Right lung (tissue), 2 donors: ENCODE measurements at regions not wholly inside any gene's neighbourhood (a gene's known extent, or its start where the extent isn't known, plus 50 kb on each side); places are given as distances from the start of the nearest gene placed in this dataset.
A peak's percentile ranks its signal among the peaks of the same experiment; 100 is the strongest.
"Not testable (repeated sequence)": the region's sequence is repeated elsewhere in the genome, so short reads cannot be mapped to it uniquely, and the experiment has no call there.

ENCODE experiments used
- DNase-seq, 2 donors: peaks; one replicate each; pipeline ENCODE4 v3.0.0-alpha.2; 2013

- DNase-seq = no peak
Observed at GRCh38 chr13:54705738-54706137, 1677.1 kb downstream of the OLFM4 start.

- peak; percentile 24 to 25 for DNase-seq
Observed at GRCh38 chr13:54706336-54706735, 1677.7 kb downstream of the OLFM4 start.

DNA sequence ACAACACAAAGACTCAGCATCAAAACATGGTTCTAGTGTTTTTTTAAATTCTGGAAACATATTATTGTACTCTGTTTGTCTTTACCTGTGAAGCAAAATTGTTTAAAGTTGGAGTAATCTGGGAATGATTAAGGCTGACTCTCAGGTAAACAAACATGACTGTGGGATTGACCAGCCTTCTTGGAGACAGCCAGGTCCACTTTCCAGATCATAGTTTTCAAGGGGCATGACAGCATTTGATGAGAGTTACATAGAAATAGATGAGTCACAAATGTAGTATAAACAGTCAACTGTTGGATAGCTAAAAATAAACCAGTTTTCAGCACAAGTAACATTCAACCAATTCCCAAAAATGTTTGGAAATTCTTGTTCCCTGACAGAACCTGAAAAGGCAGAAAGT, 1680.9 kb downstream of the OLFM4 start:
- DNase-seq = no peak

DNA sequence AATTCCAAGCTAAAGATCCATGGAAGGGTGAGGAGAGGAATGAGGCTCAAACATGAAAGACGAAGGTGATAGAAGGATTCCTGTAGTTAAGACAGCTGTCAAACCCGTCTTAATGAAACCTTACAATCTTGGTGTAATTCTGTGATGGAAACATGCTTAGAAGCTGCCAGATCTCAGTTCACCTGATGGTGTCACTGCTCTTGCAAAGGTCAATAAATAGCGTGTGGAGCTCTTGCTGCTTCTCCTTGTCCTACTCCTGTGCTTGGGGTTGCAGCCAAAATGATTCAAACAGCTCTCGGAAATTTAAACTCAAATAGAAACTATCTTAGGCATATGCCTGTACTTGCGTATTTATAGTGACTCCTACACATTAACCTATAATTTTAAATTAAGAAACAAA, 1705.0 kb downstream of the OLFM4 start:
- no peak for DNase-seq

DNA sequence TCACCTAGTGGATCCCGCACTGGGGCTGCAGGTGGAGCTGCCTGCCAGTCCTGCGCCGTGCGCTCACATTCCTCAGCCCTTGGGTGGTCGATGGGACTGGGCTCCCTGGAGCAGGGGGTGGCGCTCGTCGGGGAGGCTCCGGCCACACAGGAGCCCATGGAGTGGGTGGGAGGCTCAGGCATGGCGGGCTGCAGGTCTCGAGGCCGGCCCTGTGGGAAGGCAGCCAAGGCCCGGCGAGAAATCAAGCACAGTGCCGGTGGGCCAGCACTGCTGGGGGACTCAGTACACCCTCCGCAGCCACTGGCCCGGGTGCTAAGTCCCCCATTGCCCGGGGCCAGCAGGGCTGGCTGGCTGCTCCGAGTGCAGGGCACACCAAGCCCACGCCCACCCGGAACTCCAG, 1708.6 kb downstream of the OLFM4 start:
- not testable (repeated sequence) for DNase-seq

DNA sequence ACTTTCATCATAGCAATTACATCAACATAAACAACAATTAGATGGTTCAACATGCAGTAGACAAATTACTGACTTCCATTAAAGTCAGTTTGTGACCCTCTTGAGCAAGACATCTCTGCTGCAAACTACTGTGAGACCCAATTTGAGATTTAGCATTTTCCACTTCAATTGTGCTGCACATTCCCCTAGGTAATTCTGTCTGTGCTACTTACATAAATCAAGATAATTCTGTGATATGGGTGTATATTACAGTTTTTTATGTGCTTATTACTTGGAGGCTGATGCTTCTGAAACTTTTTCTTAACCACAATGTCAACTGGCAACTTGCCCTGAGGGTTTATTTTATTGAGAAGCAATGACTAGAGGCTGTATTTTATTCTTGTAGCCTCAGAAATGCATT, 1714.4 kb downstream of the OLFM4 start:
- DNase-seq = no peak

DNA sequence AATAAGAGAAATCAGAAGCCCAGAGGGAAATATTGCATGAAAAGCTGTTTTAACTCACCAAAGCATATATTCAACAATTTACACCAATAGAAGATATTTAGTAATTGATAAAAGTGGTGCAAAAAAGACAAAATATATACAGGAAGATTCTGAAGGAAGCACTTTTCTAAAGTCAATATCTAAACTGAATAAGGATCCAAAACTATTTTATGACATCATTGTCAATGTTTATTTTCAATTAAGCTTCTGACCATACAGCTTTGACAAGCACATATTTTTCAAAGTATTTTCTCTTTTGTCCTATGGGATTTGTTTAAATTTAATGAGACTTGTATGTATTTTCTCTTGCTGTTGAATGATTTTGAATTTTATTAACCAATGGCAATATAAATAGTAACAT, 1716.1 kb downstream of the OLFM4 start:
- no peak for DNase-seq

- DNase-seq = no peak
Observed at GRCh38 chr13:54750521-54750920, 1721.9 kb downstream of the OLFM4 start.

- DNase-seq = no peak
Observed at GRCh38 chr13:54758795-54759194, 1730.2 kb downstream of the OLFM4 start.

DNA sequence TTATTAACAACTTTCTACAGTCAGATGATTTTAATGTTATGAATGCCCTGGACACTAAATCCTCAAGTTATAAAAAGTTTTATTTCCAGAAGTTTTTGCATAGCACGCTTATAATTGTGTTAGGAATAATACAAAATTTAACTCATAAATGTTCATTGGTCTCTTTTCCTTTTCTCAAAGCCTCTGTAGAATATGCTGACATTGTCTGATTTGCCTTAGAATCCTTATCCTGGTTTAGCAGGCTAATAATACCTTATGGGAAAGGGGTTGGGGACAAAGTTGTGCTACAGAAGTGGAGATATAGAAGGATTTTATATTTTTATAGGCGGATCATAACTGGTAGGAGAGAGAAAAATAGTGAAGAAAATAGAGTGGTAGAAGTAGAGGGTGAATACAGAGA, 1739.6 kb downstream of the OLFM4 start:
- DNase-seq = no peak

- no peak for DNase-seq
Observed at GRCh38 chr13:54775501-54776191, 1747.0 kb downstream of the OLFM4 start.

- no peak for DNase-seq
Observed at GRCh38 chr13:54787754-54788153, 1759.1 kb downstream of the OLFM4 start.

DNA sequence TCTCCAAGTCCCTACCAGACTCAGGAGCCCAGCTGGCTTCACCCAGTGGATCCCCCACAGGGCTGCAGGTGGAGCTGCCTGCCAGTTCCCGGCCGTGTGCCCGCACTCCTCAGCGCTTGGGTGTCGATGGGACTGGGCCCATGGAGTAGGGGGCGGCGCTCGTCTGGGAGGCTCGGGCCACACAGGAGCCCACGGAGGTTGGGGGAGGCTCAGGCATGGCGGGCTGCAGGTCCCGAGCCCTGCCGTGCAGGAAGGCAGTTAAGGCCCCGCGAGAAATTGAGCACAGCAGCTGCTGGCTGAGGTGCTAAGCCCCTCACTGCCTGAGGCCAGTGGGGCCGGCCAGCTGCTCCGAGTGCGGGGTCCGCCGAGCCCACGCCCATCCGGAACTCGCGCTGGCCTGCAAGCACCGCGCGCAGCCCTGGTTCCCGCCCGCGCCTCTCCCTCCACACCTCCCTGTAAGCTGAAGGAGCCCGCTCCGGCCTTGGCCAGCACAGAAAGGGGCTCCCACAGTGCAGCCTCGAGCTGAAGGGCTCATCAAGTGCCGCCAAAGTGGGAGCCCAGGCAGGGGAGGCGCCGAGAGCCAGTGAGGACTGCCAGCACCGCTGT, 1771.1 kb downstream of the OLFM4 start:
- no peak for DNase-seq

- DNase-seq = no peak
Observed at GRCh38 chr13:54802226-54802625, 1773.6 kb downstream of the OLFM4 start.

DNA sequence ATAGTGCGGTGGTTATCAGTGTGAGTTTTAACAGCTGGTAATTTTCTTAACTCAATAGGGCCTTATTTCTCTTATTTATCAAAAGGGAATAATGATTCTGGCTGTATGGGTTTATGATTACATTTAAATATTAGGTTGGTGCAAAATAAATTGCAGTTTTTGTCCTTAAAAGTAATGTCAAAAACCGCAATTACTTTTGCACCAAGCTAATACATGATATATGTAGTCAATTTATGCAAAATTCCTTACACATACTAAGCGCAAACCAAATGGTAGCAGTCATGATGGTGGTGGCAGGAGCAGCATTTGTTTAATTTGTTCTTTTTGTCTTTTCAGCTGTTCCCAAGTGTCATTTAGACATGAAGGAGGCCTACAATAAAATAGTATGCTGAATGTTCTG, 1777.1 kb downstream of the OLFM4 start:
- no peak for DNase-seq

GRCh38 chr13:54821938-54822470, 1793.4 kb downstream of the OLFM4 start:
- DNase-seq = peak in 1 of 2 donors; percentile 2

DNA sequence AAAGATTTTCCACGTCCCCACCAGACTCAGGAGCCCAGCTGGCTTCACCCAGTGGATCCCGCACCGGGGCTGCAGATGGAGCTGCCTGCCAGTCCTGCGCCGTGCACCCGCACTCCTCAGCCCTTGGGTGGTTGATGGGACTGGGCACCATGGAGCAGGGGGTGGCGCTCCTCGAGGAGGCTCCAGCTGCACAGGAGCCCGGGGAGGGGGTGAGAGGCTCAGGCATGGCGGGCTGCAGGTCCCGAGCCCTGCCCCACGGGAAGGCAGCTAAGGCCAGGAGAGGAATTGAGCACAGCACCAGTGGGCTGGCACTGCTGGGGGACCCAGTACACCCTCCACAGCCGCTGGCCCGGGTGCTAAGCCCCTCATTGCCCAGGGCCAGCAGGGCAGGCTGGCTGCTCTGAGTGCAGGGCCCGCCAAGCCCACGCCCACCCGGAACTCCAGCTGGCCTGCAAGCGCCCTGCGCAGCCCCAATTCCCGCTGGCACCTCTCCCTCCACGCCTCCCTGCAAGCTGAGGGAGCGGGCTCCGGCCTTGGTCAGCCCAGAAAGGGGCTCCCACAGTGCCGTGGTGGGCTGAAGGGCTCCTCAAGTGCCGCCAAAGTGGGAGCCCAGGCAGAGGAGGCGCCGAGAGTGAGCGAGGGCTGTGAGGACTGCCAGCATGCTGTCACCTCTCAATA, 1800.9 kb downstream of the OLFM4 start:
- not testable (repeated sequence) for DNase-seq

DNA sequence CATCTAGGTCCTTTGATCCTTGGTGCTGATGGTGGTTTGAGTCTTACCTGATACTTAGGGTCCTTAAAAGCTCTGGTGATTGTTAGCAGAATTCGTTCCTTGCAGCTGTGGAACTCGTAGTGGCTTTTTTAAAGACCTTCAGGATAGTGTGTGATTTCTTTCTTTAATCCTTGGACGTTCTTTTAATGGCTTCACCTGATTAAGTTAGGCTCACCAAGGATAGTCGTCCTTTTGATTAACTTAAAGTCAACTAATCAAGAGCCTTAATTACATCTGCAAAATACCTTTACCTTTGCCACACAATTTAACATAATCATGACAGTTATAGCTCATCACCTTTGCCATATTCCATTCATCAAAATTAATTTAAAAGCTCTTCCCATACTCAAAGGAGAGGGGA, 1807.7 kb downstream of the OLFM4 start:
- DNase-seq = no peak

DNA sequence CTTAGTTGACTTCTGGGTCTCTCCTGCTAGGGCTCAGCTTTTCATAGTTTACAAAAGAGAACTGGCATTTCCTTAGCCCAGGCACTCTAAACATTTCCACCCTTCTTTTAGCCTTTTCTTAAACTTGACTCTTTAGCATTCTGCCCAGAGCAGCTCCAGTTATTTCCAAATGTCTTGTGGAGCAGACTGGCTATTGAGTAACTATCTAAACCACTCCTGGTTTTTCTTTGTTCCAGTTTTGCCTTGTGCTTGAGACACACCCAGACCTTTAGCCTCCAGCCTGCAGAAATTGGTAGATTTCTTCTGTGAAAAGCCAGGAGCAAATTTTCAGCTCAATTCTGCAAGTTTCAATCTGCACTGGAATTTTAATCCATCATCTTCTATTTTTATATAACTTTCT, 1813.1 kb downstream of the OLFM4 start:
- no peak for DNase-seq

DNA sequence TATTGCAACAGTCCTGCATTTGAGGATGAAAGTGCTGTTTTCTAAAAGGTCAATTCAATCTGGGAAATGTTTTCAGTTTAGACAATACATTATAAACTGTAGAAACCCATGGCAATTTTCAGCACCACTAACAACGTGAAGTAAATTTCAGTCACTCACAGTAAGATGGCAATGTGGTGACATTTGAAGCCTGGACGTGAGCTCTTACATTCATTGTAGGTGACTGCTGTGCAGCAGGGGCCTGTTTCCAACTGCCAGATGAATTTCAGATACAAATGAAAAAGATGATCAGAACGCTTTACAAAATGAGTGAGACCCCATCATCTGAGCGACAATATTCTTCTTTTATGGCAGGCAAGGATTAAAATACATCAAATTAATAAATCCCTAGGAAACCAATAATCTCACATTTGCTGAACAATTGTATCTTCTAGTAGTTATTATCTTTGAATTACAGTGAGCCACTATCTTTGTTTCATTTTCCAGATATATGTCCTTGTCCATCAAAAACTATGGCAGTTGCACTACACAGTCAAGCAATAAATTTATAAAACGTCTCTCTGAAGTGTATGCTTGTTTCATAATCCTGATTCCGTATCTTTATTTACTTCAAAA, 1816.8 kb downstream of the OLFM4 start:
- no peak for DNase-seq

DNA sequence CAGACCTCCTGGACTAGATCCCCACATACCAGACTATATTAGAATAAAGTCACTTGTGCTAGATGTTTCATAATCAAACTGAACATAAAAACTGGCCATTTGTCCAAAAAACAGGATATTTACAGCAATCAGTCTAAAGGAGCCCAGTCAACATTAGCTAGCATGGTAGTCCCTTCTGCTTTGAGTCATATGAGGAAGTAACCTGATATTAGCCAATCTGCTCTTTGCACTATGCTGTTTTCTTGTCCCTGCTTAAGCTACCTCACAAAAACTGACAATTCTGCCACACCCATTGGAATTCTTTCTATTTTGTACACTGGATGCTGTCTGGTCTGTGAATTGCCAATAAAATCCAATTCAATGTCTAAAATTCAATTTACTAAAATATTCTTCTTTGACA, 1824.2 kb downstream of the OLFM4 start:
- DNase-seq = no peak

DNA sequence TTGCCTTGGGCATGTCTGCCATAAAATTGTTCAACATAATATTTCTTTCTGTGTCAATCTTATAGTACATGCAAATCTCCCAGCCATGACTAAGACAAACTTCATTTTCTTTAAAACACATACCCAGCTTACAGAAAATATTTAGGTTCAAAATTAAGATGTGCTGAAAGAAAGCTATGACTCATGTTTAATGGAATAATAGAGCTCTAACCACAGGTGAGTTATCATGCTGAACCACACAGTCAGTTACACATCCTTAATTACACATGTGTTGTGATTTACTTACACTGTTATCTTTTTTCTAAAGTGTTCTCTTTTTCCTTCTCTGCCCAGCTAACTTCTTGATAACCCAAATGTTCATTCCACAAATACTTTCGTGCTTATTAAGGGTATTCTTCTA, 1831.2 kb downstream of the OLFM4 start:
- DNase-seq = no peak

- no peak for DNase-seq
Observed at GRCh38 chr13:54875111-54875510, 1846.5 kb downstream of the OLFM4 start.
